ENCODE measurements at regions not wholly inside any gene's neighbourhood (a gene's known extent, or its start where the extent isn't known, plus 50 kb on each side); places are given as distances from the start of the nearest gene placed in this dataset.
A peak's percentile ranks its signal among the peaks of the same experiment; 100 is the strongest.
"Not testable (repeated sequence)": the region's sequence is repeated elsewhere in the genome, so short reads cannot be mapped to it uniquely, and the experiment has no call there.

DNA sequence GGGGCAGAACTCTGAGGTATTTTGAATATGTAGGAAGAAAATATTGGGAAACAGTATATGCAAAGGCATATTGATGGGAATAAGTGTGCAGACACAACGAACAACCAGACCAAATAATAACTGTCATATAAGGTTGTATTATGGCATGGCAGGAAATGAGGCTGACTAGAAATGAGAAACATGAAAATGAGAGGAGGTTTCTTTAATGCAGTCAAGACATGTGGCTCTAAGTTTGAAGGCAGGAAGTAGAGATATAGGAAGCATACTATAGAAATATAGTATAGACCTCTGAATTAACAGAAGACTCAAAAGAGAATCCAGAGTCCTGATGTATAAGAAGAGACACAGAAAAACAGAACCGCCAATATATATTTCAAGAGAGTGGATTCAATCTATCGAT, 459.7 kb upstream of the PTCHD4 start:
- no peak overlapping the region for H3K27ac ChIP-seq
- DNase-seq (ENCODE audit: low read depth, low spot score), result no peak

DNA sequence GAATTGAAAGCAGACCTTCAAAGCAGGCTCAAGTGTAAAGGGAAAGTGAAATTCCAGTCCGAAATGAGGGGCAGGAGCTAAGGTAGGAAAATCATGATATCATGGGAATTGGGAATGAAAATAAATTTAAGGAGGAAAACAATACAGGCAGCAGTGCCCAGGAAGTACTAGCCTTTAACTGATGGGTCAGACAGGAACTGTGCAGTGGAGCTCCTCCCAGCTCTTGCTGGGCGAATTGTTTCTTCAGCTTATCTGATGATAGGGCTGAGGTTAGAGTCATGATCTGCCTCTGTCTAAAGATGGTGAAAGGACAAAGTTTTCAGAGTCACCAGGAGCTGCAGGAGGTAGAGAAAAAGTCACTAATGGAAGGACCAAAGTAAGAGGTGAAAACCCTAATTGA, 457.9 kb upstream of the PTCHD4 start:
- H3K27ac ChIP-seq, result no peak overlapping the region
- DNase-seq (ENCODE audit: low read depth, low spot score), result no peak

DNA sequence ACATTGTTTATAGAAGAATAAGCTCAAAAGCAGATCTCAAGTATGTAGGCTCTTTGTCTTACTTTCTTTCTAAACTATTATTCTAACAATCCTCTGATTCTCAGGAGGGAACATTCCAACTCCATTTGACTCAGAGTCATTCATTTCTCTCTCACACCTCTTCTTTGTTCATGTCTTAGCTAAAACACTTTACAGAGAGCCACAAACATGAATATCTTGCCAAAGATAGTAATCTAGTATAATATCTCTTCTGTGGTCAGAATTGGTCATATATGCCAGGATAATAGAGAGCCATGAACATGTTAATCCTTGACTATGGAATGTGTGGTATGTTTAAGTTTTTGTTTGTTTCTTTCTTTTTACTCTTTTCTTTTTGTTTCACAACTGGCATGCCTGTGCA, 456.0 kb upstream of the PTCHD4 start:
- H3K27ac ChIP-seq, result peak overlapping the region; percentile 33
- peak; percentile 46 for DNase-seq (ENCODE audit: low read depth, low spot score)

- no peak overlapping the region for H3K27ac ChIP-seq
- DNase-seq (ENCODE audit: low read depth, low spot score), result no peak
Observed at GRCh38 chr6:48564036-48564820, 453.2 kb upstream of the PTCHD4 start.

DNA sequence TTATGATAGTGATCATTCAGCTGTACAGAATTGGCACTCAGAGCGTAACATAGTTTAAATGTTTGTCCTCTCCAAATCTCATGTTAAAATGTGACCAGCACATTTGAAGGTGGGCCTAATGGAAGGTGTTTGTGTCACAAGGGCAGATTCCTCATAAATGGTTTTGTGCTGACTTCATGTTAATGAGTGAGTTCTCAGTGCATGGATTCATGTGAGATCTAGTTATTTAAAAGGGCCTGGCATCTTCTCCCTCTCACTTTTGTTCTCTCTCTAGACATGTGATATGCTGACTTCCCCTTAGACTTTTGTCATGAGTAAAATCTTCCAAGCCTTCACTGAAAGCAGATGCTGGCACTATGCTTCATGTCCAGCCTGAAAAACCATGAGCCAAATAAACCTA, 452.4 kb upstream of the PTCHD4 start:
- no peak for DNase-seq (ENCODE audit: low read depth, low spot score)
- H3K27ac ChIP-seq, result no peak overlapping the region

GRCh38 chr6:48560408-48560807, 449.4 kb upstream of the PTCHD4 start:
- DNase-seq (ENCODE audit: low read depth, low spot score), result peak; percentile 14
- no peak overlapping the region for H3K27ac ChIP-seq

DNA sequence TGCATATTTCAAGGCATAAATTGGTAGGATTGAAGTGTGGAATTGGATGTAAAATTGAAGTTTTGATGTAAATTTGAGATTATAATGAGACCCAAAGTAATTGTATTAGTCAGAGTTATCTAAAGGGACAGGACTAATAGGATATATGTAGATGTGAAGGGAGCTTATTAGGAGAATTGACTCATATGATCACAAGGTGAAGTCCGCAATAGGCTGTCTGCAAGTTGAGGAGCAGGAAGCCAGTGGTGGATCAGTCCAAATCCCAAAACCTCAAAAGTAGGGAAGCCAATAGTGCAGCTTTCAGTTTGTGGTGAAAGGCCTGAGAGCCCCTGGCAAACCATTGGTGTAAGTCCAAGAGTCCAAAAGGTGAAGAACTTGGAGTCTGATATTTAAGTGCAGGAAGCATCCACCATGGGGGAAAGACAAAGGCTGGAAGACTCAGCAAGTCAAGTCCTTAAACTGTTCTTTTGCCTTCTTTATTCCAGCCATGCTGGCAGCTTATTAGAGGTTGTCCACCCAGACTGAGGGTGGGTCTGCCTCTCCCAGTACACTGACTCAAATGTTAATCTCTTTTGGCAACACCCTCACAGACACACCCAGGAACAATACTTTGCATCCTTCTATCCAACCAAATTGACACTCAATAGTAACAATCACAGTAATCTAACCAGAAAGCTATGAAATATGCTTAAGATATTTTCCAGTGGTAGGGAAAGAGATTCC, 442.6 kb upstream of the PTCHD4 start:
- no peak for DNase-seq (ENCODE audit: low read depth, low spot score)
- no peak overlapping the region for H3K27ac ChIP-seq

DNA sequence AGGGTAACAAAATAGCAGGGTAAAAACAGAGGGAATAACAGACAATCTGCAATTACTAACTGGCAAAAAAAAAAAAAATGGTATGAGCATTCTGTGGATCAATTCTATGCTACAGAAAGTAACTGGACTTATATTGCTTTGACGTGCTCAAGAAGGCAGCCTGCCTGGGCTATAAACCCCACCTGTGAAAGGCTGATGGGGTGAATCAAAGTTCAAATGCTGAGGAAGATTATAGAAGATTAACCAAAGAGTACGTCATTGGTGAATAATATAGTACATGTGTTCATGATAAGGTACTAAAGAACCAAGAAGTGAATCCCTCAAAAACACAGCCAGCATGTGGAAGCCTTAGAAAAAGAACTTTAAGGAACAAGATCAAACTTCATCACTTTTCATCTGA, 441.9 kb upstream of the PTCHD4 start:
- no peak for DNase-seq (ENCODE audit: low read depth, low spot score)
- H3K27ac ChIP-seq, result no peak overlapping the region

DNA sequence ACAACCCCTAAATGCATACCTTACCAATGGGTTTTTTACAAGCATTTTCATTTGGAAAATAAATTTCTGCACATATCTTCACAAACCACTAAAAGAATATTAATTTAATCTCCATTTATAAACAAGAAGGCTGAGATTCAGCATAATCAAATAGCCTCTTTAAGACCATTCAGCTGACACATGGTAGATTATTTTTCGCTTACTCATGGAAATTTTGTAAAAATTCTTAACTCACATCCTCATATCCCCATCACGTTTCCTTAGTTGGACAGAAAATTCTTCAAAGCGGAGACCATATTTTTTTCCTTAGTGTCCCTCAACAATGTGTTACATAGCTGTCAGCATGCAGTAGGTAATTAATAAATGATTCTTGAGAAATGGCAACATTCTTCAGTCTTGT, 439.6 kb upstream of the PTCHD4 start:
- no peak overlapping the region for H3K27ac ChIP-seq
- no peak for DNase-seq (ENCODE audit: low read depth, low spot score)

GRCh38 chr6:48542191-48542590, 431.2 kb upstream of the PTCHD4 start:
- DNase-seq (ENCODE audit: low read depth, low spot score), result no peak
- H3K27ac ChIP-seq, result no peak overlapping the region

DNA sequence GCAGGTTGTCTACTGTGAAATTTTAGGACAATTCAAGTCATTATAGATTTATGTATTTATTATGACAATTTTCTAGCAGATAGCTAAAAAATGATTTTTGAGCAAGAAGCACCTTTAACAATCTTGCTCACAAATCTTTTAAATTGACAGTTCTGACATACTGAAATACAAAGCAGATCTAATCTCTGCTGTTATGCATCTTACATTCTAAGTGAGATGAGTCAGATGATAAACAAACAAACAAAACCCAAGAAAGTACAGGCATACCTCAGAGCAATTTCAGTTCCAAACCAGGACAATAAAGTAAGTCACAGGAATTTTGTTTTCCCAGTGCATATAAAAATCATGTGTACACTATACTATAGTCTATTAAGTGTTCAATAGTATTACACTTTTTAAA, 430.7 kb upstream of the PTCHD4 start:
- H3K27ac ChIP-seq, result no peak overlapping the region
- DNase-seq (ENCODE audit: low read depth, low spot score), result no peak

- H3K27ac ChIP-seq, result no peak overlapping the region
Observed at GRCh38 chr6:48535582-48536009, 424.6 kb upstream of the PTCHD4 start.

DNA sequence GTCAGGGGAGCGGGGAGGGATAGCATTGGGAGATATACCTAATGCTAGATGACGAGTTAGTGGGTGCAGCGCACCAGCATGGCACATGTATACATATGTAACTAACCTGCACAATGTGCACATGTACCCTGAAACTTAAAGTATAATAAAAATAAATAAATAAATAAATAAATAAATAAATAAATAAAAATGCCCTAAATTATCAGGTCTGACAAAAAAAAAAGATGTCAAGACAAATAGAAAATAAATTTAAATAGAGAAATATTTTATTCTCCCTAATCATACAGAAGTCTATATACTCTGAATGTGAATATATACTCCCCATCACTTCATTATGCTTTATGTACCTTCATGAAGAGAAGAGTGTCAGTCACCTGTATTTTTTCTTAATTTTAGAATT, 420.0 kb upstream of the PTCHD4 start:
- not testable (repeated sequence) for H3K27ac ChIP-seq; DNase-seq (ENCODE audit: low read depth, low spot score)

More at GRCh38 chr6:48535582-48536009, 424.6 kb upstream of the PTCHD4 start:
- peak; percentile 27 for DNase-seq (ENCODE audit: low read depth, low spot score)

DNA sequence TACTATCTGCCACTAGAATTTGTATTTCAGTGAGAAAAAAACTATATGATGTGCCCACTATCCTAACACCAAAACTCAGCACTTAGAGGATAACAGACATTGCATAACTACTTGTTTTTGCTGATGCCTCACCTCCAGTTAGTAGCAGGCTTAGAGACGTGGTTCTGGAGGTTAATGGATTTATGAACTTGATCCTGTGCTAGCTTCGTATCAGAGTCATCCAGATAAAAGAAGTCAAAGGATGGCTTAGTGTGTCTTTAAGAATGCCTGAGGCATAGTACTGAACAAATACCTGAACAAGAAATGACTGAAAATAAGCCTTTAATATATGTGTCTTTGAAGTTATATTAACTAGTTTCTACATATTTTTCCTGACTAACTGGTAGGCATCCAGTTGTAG, 414.9 kb upstream of the PTCHD4 start:
- DNase-seq (ENCODE audit: low read depth, low spot score), result no peak
- H3K27ac ChIP-seq, result no peak overlapping the region

DNA sequence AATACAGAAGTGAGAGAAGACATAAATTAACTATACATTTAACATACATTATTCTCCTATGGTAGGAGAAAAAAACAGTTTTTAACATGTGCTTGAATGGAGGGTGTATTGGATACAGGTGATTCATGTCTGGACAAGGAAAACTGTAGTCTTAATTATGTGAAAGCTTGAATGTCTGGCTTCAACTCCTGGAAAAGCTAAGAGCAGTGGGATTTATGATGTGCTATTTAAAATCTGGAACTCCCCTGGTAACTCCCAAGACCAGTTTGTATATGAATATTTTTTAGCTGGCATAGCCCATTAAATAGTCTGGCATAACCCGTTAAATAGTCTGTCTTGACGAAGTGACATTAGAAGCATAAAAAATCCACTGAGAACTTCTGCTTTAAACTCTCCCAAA, 410.0 kb upstream of the PTCHD4 start:
- H3K27ac ChIP-seq, result no peak overlapping the region
- no peak for DNase-seq (ENCODE audit: low read depth, low spot score)

DNA sequence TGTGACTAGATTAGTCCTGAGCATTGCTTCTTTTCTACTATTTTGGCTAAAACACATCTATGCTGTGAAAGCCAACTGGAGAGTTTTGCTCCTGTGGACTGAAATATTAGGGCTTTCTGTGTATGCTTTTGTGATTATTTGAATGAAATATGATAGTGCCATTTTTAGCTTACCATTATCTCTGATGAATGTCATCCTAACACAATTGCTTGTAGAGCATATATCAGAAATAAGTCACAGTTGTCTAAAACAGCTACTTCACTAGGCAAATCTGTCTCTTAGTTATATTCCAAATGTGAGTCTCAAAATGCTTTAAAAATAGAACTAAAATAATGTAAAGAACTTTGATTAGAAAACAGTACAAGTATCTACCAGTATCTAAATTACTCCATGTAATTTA, 401.4 kb upstream of the PTCHD4 start:
- DNase-seq (ENCODE audit: low read depth, low spot score), result no peak
- H3K27ac ChIP-seq, result no peak overlapping the region

DNA sequence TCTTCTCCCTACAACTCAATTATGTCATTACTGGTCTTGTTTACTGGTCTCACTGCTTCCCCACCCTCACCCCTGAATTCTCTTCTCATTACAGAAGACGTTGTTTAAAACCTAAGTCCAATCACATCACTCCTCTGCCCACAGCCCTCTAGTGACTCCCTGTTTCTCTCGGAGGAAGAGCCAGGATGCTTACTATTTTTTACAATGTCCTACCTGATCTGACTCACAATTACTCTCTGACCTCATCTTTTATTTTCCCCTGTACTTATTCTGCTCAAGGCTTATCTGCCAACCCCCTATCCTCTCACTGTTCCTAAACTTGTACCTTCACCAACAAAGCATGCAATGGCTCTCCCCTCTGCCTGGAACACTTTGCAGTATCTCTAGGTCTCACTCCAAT, 400.4 kb upstream of the PTCHD4 start:
- no peak for DNase-seq (ENCODE audit: low read depth, low spot score)
- H3K27ac ChIP-seq, result no peak overlapping the region

DNA sequence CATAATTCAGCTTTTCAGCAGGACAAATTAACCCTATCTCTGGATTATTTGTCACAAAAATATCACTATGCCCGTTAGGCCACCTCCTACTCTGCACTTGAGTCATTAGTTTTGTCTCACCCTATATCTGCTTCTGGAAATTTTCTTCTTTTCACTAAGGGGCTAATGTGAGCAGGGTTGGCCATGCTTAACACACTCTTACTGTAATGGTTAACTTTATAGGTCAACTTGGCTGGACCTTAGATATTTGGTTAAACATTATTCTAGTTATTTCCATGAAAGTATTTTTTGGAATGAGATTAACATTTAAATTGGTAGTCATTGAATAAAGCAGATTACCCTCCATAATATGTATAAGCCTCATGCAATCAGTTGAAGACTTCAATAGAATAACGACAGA, 394.6 kb upstream of the PTCHD4 start:
- no peak overlapping the region for H3K27ac ChIP-seq
- DNase-seq (ENCODE audit: low read depth, low spot score), result no peak

GRCh38 chr6:48493432-48493831, 382.4 kb upstream of the PTCHD4 start:
- H3K27ac ChIP-seq; DNase-seq (ENCODE audit: low read depth, low spot score): not testable (repeated sequence)

GRCh38 chr6:48490658-48491057, 379.7 kb upstream of the PTCHD4 start:
- DNase-seq (ENCODE audit: low read depth, low spot score), result no peak
- H3K27ac ChIP-seq, result no peak overlapping the region

DNA sequence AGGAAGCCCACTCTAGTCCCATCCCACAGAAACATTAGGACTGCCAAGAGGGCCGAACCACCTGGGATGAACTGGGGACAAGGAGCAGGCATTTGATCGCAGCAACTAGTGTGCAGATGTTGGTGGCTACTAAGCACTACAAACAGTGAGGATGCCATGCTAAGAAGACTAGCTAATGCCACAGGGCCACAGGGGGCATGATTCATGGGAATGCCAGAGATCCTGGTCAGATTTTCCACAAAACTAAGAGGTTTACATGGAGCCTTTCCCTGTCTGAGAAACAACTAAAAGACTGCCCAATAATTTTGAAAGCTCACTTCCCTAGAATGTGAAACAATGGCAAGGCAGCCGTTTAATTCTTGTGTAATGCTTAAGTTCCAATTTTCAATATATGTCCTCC, 375.9 kb upstream of the PTCHD4 start:
- DNase-seq (ENCODE audit: low read depth, low spot score), result no peak
- no peak overlapping the region for H3K27ac ChIP-seq

DNA sequence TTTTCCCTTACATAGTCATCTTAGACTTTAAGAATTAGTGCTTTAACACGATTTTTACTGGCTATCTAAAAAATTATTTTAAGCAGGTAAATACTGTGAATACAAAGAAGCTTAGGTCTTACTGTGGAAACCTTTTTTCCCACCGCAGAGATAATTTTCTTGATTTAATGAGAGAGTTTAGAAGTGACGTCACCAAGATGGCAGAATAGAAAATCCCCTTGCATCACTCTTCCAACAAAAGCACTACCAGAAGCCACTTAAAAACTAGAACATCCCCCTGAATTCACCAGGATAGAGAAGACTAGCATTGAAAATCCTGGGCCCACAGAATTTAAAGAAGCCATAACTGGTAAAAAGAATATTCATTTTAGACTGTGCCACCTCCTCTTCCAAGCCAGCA, 375.4 kb upstream of the PTCHD4 start:
- no peak overlapping the region for H3K27ac ChIP-seq
- no peak for DNase-seq (ENCODE audit: low read depth, low spot score)
